Karpas-422 (cell line): ENCODE measurements at regions not wholly inside any gene's neighbourhood (a gene's known extent, or its start where the extent isn't known, plus 50 kb on each side); places are given as distances from the start of the nearest gene placed in this dataset.

Experiments
- DNase-seq: peaks from one replicate; pipeline ENCODE4 v3.0.0-alpha.2; 2015
- H2AFZ ChIP-seq: fragments of 200-600 bp; sonication (generic); 2 replicates; pipeline ENCODE4 v1.6.1; 2014; ENCODE audit warnings: antibody characterized with exemption, low read length, mixed read lengths
- H3K27ac ChIP-seq: fragments of 200-600 bp; sonication (generic); 2 replicates; pipeline ENCODE4 v1.5.1; 2014; ENCODE audit warnings: mild to moderate bottlenecking, low read length, moderate library complexity
- H3K27me3 ChIP-seq: fragments of 200-600 bp; sonication (generic); 2 replicates; pipeline ENCODE4 v1.6.1; 2014; ENCODE audit warnings: low read length, mixed read lengths
- H3K36me3 ChIP-seq: fragments of 200-600 bp; sonication (generic); 2 replicates; pipeline ENCODE4 v1.6.1; 2014; ENCODE audit warnings: low read length, mixed read lengths; ENCODE audit not compliant: insufficient read depth
- H3K4me1 ChIP-seq: fragments of 200-600 bp; sonication (generic); 2 replicates; pipeline ENCODE4 v1.6.1; 2014; ENCODE audit warnings: mild to moderate bottlenecking, low read length, mixed read lengths
- H3K4me2 ChIP-seq: fragments of 200-600 bp; sonication (generic); 2 replicates; pipeline ENCODE4 v1.6.1; 2014; ENCODE audit warnings: low read length, low read depth, mild to moderate bottlenecking; ENCODE audit not compliant: poor library complexity, severe bottlenecking
- H3K4me3 ChIP-seq: fragments of 200-600 bp; sonication (generic); 2 replicates; pipeline ENCODE4 v1.5.1; 2014; ENCODE audit warnings: mild to moderate bottlenecking, antibody characterized with exemption, low read length, mixed read lengths
- H3K79me2 ChIP-seq: fragments of 200-600 bp; sonication (generic); 2 replicates; pipeline ENCODE4 v1.6.1; 2014; ENCODE audit warnings: mild to moderate bottlenecking, low read length, mixed read lengths
- H3K9ac ChIP-seq: fragments of 200-600 bp; sonication (generic); 2 replicates; pipeline ENCODE4 v1.6.0; 2014; ENCODE audit warnings: low read length
- H3K9me2 ChIP-seq: fragments of 200-600 bp; sonication (generic), shearing (Covaris generic); replicated peaks from 2 replicates; pipeline ENCODE4 v1.6.0; 2014; ENCODE audit warnings: mild to moderate bottlenecking, low read length, moderate library complexity; ENCODE audit not compliant: insufficient read depth
- H3K9me3 ChIP-seq: fragments of 300-700, 200-600 bp; sonication (generic); 2 replicates; pipeline ENCODE4 v1.6.1; 2014; ENCODE audit warnings: low read length, mixed read lengths
- H4K20me1 ChIP-seq: fragments of 200-600 bp; sonication (generic); 2 replicates; pipeline ENCODE4 v1.6.1; 2014; ENCODE audit warnings: mild to moderate bottlenecking, antibody characterized with exemption, low read length, low read depth; ENCODE audit not compliant: insufficient read depth

- Histone ChIP-seq H3K27me3 (no peaks in the 10 kb centered on the region), H3K4me2 (no peak overlapping the region), H3K79me2 (no peaks in the 10 kb centered on the region), H3K9me2 (no peaks in the 10 kb centered on the region), H3K4me3 (no peak overlapping the region), H3K9me3 (no peaks in the 10 kb centered on the region), H3K4me1 (no peaks in the 10 kb centered on the region), H3K9ac (no peak overlapping the region), H2AFZ (no peak overlapping the region), H4K20me1 (no peaks in the 10 kb centered on the region), H3K27ac (no peak overlapping the region), H3K36me3 (no peaks in the 10 kb centered on the region)
- no peak for DNase-seq
Observed at GRCh38 chr1:90650401-90650800, 66.7 kb downstream of the BARHL2 start.

- no peaks in the 10 kb centered on the region for H3K79me2 ChIP-seq
- H2AFZ ChIP-seq = no peak overlapping the region
- H3K4me3 ChIP-seq = no peak overlapping the region
- H3K27me3 ChIP-seq = no peaks in the 10 kb centered on the region
- H3K9me2 ChIP-seq = no peaks in the 10 kb centered on the region
- no peaks in the 10 kb centered on the region for H4K20me1 ChIP-seq
- no peak for DNase-seq
- no peak overlapping the region for H3K27ac ChIP-seq
- H3K9ac ChIP-seq = no peak overlapping the region
- H3K36me3 ChIP-seq = no peaks in the 10 kb centered on the region
- H3K9me3 ChIP-seq = no peaks in the 10 kb centered on the region
- H3K4me1 ChIP-seq = no peaks in the 10 kb centered on the region
- H3K4me2 ChIP-seq = no peak overlapping the region
Observed at GRCh38 chr1:90640325-90640724, 76.8 kb downstream of the BARHL2 start.

- H3K9ac ChIP-seq = no peak overlapping the region
- no peaks in the 10 kb centered on the region for H3K36me3 ChIP-seq
- no peaks in the 10 kb centered on the region for H3K4me1 ChIP-seq
- DNase-seq = no peak
- no peaks in the 10 kb centered on the region for H3K9me2 ChIP-seq
- no peak overlapping the region for H3K4me3 ChIP-seq
- H2AFZ ChIP-seq = no peak overlapping the region
- H4K20me1 ChIP-seq = no peaks in the 10 kb centered on the region
- H3K9me3 ChIP-seq = no peaks in the 10 kb centered on the region
- H3K27ac ChIP-seq = no peak overlapping the region
- H3K4me2 ChIP-seq = no peak overlapping the region
- no peaks in the 10 kb centered on the region for H3K79me2 ChIP-seq
- H3K27me3 ChIP-seq = no peaks in the 10 kb centered on the region
Observed at GRCh38 chr1:90622666-90623065, 94.4 kb downstream of the BARHL2 start.

GRCh38 chr1:90621986-90622385 lies 95.1 kb downstream of the BARHL2 start:
- Histone ChIP-seq H3K9me3 (no peaks in the 10 kb centered on the region), H3K4me2 (no peak overlapping the region), H3K36me3 (no peaks in the 10 kb centered on the region), H3K9me2 (no peaks in the 10 kb centered on the region), H3K4me1 (no peaks in the 10 kb centered on the region), H2AFZ (no peak overlapping the region), H4K20me1 (no peaks in the 10 kb centered on the region), H3K27me3 (no peaks in the 10 kb centered on the region), H3K4me3 (no peak overlapping the region), H3K79me2 (no peaks in the 10 kb centered on the region), H3K27ac (no peak overlapping the region), H3K9ac (no peak overlapping the region)
- DNase-seq = no peak

GRCh38 chr1:90616395-90616794 lies 100.7 kb downstream of the BARHL2 start:
- H3K27me3 ChIP-seq = no peaks in the 10 kb centered on the region
- no peaks in the 10 kb centered on the region for H3K36me3 ChIP-seq
- no peaks in the 10 kb centered on the region for H3K79me2 ChIP-seq
- no peak overlapping the region for H3K27ac ChIP-seq
- DNase-seq = peak; percentile 64
- H3K4me1 ChIP-seq = no peaks in the 10 kb centered on the region
- H3K4me2 ChIP-seq = no peak overlapping the region
- H3K9ac ChIP-seq = no peak overlapping the region
- no peak overlapping the region for H3K4me3 ChIP-seq
- no peak overlapping the region for H2AFZ ChIP-seq
- no peaks in the 10 kb centered on the region for H3K9me3 ChIP-seq
- no peaks in the 10 kb centered on the region for H4K20me1 ChIP-seq
- H3K9me2 ChIP-seq = no peaks in the 10 kb centered on the region

GRCh38 chr1:90614872-90615271 lies 102.2 kb downstream of the BARHL2 start:
- Histone ChIP-seq H3K4me2 (no peak overlapping the region), H3K79me2 (no peaks in the 10 kb centered on the region), H3K4me3 (no peak overlapping the region), H3K9me3 (no peaks in the 10 kb centered on the region), H3K27ac (no peak overlapping the region), H3K9ac (no peak overlapping the region), H3K9me2 (no peaks in the 10 kb centered on the region), H3K4me1 (no peaks in the 10 kb centered on the region), H3K36me3 (no peaks in the 10 kb centered on the region), H3K27me3 (no peaks in the 10 kb centered on the region), H2AFZ (no peak overlapping the region), H4K20me1 (no peaks in the 10 kb centered on the region)
- DNase-seq = no peak

GRCh38 chr1:90613371-90613770 lies 103.7 kb downstream of the BARHL2 start:
- no peaks in the 10 kb centered on the region for H3K9me3 ChIP-seq
- H3K4me3 ChIP-seq = no peak overlapping the region
- DNase-seq = no peak
- H3K4me1 ChIP-seq = no peaks in the 10 kb centered on the region
- H3K79me2 ChIP-seq = no peaks in the 10 kb centered on the region
- H3K9ac ChIP-seq = no peak overlapping the region
- no peak overlapping the region for H3K27ac ChIP-seq
- no peaks in the 10 kb centered on the region for H3K9me2 ChIP-seq
- H3K4me2 ChIP-seq = no peak overlapping the region
- H3K27me3 ChIP-seq = no peaks in the 10 kb centered on the region
- H3K36me3 ChIP-seq = no peaks in the 10 kb centered on the region
- no peaks in the 10 kb centered on the region for H4K20me1 ChIP-seq
- H2AFZ ChIP-seq = no peak overlapping the region

GRCh38 chr1:90612033-90612432 lies 105.1 kb downstream of the BARHL2 start:
- no peak overlapping the region for H3K4me2 ChIP-seq
- no peak overlapping the region for H3K9ac ChIP-seq
- H4K20me1 ChIP-seq = no peaks in the 10 kb centered on the region
- no peak overlapping the region for H2AFZ ChIP-seq
- H3K4me3 ChIP-seq = no peak overlapping the region
- H3K27me3 ChIP-seq = no peaks in the 10 kb centered on the region
- no peak for DNase-seq
- no peaks in the 10 kb centered on the region for H3K4me1 ChIP-seq
- H3K27ac ChIP-seq = no peak overlapping the region
- no peaks in the 10 kb centered on the region for H3K36me3 ChIP-seq
- no peaks in the 10 kb centered on the region for H3K79me2 ChIP-seq
- no peaks in the 10 kb centered on the region for H3K9me2 ChIP-seq
- no peaks in the 10 kb centered on the region for H3K9me3 ChIP-seq

- H4K20me1 ChIP-seq = no peaks in the 10 kb centered on the region
- no peak for DNase-seq
- H3K9me2 ChIP-seq = no peaks in the 10 kb centered on the region
- H3K4me3 ChIP-seq = no peak overlapping the region
- no peaks in the 10 kb centered on the region for H3K4me1 ChIP-seq
- no peaks in the 10 kb centered on the region for H3K27me3 ChIP-seq
- H3K27ac ChIP-seq = no peak overlapping the region
- H3K9me3 ChIP-seq = no peaks in the 10 kb centered on the region
- H3K4me2 ChIP-seq = no peak overlapping the region
- no peak overlapping the region for H2AFZ ChIP-seq
- H3K36me3 ChIP-seq = no peaks in the 10 kb centered on the region
- no peak overlapping the region for H3K9ac ChIP-seq
- no peaks in the 10 kb centered on the region for H3K79me2 ChIP-seq
Observed at GRCh38 chr1:90607736-90608135, 109.4 kb downstream of the BARHL2 start.
